ENCODE measurements at regions not wholly inside any gene's neighbourhood (a gene's known extent, or its start where the extent isn't known, plus 50 kb on each side); places are given as distances from the start of the nearest gene placed in this dataset.

- TF ChIP-seq CTCF (IDR thresholded peaks at IDR 0.05) (no peak), EZH2 (IDR thresholded peaks at IDR 0.05) (no peak)
Observed at GRCh38 chr3:102735311-102735710, 300.5 kb downstream of the ZPLD1 start.

All from neural progenitor cell (in vitro differentiated cells).